Endothelial cell of hepatic sinusoid (primary cell): ENCODE measurements at regions not wholly inside any gene's neighbourhood (a gene's known extent, or its start where the extent isn't known, plus 50 kb on each side); places are given as distances from the start of the nearest gene placed in this dataset.

ENCODE experiments used
- in situ Hi-C: cut with HindIII; loops from 2 replicates; pipeline ENCODE4 v1.10.0; 2017; ENCODE audit warnings: low sequenced_read_pairs

DNA sequence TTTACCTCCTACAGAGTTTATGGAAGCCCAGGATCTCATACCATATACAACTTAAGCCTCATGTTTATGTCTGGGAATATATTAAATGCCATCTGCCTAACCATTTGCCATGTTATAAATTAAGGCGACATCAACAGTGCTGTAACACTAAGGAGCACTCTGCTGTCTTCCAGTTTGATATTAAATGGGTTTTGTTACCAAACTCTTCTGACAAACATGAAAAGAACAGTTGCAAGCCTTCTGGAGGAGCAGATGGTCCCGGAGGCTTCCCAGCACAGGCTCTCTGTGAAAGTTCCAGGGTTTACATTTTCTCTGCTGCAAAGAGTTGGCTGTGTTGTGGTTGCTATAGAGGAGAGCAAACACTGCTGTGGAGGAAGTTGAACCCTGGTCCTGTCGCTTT is 545.3 kb upstream of the SALL1 start:
- in situ Hi-C loops = no loop called here

DNA sequence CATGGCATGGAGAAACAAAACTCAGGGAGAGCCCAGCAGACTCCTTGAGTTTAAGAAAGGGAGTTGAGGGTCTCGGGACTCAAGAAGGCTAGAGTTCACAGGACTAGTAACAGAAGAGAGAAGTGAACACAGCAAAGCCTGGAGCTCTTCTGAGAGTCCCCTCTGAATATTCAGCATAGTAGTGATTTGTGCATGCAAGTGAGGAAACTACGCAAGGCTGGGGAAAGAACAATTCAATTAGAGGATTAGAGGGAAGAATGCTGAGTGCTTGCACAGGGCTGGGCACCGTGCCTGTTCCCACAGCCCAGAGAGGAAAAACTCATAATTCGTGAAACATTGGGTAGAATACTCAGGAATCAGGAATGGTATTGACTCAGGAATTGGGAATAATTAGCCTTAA is 540.0 kb upstream of the SALL1 start:
- in situ Hi-C loops = no loop called here

DNA sequence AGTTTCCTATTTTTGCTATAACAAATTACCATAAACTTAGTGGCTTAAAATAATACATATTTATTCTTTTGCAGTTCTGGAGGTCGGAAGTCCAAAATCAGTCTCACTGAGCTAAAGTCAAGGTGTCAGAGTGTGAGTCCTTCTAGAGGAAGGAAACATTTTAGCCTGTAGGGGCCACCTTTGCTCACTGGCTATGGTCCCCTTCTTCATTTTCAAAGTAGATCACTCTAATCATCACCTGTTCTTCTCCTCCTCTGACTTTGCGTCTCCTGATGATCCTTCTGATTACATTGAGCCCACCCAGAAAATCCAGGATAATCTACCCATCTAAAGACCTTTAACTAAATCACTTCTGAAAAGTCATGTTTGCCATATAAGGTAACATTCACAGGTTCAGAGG is 534.4 kb upstream of the SALL1 start:
- in situ Hi-C loops = no loop called here

GRCh38 chr16:51683882-51684281 is 532.8 kb upstream of the SALL1 start:
- in situ Hi-C loops = no loop called here

DNA sequence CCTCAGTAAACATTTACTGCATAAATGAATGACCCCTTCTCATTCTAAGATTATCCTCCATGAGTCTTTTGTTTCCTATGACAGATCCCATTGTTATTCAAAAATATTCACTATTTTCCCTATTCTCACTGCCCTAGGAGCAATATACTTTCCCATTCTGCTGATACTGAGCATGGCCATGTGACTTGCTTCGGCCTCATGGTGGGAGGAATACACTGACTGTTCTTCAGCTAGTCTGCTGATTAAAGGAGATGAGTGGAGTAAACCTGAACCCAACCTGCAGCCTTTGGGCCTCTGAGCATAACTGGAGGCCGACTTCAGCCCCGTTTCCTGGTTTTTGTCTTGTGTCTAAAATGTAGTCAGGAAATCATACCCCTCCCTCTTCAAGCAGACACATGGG is 531.8 kb upstream of the SALL1 start:
- in situ Hi-C loops = no loop called here

DNA sequence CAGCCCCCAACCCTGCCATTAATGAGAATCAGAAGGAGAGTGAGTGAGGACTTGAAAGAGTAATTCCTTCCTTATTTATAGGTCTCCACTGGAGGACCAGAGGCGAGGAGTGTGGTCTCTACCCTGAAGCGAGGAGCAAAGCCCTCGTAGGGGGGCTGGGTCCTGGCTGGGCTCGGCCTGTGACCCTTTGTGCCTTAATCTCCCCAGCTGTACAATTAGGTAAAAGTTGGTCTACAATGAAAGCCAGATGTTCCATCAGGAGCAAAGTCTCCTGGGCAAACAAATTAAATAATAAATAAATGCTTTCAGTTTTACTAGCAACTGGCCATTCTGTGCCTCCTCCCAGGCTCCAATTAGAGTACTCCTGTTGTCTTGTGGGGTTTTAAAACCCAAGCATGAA is 523.5 kb upstream of the SALL1 start:
- in situ Hi-C loops = no loop called here

GRCh38 chr16:51670527-51670926 is 519.5 kb upstream of the SALL1 start:
- in situ Hi-C loops = no loop called here

DNA sequence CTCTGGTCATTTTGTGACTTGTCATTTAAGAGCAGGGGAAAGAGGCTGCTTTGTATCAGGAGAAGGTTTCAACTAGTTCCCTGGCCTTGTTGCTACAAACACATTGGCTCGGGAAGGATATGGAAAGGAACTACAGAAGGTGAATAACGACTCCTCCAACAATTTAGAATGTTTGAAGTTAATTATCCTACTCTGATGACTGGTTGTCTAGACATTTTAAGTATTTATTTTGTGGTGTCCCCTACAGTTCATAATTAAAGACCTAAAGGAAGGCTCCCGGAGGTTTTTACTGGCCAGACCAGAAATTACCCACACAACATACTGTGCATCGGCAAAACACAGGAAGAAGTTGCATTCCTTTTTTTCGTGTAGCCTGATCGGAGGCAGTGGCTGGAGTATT is 515.8 kb upstream of the SALL1 start:
- in situ Hi-C loops = no loop called here

GRCh38 chr16:51666074-51666473 is 515.0 kb upstream of the SALL1 start:
- in situ Hi-C loops = no loop called here

- in situ Hi-C loops = no loop called here
Observed at GRCh38 chr16:51665436-51665998, 514.4 kb upstream of the SALL1 start.

GRCh38 chr16:51658531-51658930 is 507.5 kb upstream of the SALL1 start:
- in situ Hi-C loops = no loop called here

DNA sequence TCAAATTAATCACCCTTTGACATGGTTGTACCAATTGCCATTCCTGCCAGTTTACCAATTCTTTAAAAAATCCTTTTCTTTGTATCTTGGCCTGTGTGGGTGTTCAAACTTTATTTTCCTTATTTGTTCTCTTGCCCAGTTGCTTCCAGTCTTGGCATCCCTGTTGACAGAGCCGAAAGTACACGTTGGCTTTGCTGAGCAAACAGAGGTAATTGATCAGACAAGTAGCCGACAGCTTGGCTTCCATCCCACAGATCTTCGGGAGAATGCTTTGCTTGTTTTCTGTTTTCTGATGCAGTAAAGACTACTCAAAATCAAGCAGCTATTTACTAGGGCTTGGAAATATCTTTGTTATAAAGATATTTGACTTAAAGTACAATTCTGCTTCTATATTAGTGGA is 506.8 kb upstream of the SALL1 start:
- in situ Hi-C loops = no loop called here

DNA sequence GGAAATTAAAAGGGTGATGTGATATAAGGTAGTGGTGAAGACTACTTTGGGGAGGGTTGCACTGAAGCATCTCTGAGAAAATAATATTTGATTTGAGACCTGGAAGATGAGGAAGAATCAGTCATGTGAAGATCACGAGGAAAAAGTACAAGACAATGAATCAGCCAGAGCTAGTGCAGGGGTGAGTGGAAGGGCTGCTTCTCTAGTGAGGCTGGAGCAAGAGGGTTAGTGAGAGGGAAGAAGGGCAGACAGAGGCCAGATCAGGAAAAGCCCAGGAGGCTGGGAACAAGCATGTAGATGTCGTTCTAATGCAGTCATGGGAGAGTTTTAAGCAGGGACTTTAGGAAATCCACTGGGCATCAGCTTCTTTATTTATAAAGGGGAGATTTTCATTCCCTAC is 504.2 kb upstream of the SALL1 start:
- in situ Hi-C loops = no loop called here

DNA sequence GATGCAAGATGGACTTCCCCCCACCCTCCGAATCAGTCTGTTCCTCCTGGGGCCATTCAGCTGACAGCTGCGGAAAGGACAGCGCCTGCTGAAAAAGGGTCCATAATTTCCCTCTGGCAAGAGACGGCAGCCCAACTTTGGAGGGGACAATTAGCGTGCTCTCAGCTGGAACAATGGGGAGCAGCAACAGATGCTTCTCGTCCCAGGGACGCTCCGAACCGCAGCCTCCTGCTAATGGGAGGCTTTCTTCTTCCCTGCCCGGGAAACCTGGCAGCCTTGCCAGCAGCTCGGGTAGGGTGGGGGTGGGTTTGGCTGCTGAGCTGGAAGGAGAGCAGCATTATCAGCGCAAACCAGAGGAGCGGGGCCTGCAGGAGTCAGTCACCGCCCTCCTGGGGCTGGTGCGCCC is 500.0 kb upstream of the SALL1 start:
- in situ Hi-C loops = no loop called here

- in situ Hi-C loops = no loop called here
Observed at GRCh38 chr16:51649631-51650030, 498.6 kb upstream of the SALL1 start.

DNA sequence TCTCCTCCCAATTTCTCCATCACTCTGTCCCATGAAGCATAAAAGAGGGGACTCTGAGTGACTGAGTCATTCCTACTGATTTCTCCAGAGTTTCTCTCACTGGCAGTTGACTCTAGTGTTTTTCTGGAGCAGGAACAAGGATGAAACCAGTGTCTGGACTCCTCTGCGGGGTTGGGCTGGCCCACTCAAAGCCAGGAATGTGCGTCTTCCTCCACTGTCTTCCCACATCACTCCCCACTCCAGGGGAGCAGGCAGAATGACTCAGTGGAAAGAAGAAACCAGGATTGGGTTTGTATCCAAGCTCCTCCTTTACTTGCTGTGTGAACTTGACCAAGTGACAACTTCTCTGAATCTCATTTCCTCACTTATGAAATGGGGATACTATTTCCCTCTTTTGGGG is 497.5 kb upstream of the SALL1 start:
- in situ Hi-C loops = no loop called here

- in situ Hi-C loops = no loop called here
Observed at GRCh38 chr16:51641191-51641765, 490.2 kb upstream of the SALL1 start.

DNA sequence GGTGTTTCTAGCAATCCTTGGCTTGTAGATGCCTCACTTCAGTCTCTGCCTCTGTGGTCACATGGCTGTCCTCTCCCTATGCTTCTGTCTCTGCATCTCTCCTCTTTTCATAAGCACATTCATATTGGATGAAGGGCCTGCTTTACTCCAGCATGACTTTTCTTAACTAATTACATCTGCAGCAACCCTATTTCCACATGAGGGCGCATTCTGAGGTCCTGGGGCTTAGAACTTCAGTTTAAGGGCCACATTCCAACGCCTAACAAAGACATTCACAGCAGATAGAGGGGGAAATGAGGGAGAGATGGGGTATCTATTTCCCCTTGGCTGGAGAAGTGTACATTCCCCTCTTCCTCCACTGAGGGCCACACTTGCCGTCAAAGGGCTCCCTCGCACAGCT is 489.1 kb upstream of the SALL1 start:
- in situ Hi-C loops = no loop called here

DNA sequence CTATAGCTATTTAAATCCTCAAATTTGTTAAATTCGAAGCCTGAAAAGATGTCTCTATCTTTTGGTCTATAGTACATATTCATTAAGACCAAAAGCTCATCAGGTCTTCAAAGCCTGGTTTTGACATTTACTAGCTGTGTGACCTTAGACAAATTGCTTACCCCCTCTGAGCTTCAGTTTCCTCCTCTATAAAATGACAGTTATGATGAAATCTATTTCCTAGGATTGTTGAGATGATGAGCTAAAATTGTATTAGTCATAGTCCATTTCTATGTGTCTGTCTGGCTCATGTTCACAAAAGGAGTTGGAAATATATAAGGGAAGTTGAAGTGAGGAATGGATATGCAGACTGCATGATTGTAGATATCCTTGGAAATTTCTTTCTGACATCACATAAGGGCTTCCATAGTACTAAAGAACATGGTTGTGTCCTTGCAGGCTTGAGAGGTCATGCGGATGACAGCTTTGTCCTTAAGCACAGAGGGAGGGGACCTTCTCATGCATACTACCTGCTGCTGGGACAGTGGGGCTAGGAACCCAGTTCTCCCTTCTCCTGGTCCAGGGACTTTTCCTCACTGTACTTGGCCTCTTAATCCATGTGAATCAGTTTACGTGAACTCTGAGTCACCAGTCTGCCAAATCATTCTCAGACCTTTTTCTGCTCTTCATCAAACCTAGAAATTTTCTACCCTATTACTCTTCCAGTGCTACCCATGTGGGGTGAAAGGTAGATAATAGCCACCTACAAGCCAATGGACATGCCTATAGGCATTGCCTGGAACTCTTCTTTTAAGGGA is 487.5 kb upstream of the SALL1 start:
- in situ Hi-C loops = no loop called here

DNA sequence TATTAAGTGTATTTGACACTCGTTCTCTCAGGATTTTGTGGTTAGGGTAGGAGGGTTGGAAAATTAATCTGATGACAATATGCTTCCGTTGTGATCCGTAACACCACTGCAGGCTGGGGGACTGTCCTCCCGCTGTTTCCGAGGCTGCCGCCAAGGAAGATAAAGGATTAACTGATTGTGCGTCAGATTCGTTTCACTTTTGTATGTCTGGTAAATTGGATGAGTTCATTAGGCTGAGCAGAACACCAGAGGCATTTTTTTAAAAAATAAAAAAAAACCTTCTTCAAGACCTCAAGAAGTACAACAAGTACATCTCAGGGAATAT is 486.7 kb upstream of the SALL1 start:
- in situ Hi-C loops = no loop called here

DNA sequence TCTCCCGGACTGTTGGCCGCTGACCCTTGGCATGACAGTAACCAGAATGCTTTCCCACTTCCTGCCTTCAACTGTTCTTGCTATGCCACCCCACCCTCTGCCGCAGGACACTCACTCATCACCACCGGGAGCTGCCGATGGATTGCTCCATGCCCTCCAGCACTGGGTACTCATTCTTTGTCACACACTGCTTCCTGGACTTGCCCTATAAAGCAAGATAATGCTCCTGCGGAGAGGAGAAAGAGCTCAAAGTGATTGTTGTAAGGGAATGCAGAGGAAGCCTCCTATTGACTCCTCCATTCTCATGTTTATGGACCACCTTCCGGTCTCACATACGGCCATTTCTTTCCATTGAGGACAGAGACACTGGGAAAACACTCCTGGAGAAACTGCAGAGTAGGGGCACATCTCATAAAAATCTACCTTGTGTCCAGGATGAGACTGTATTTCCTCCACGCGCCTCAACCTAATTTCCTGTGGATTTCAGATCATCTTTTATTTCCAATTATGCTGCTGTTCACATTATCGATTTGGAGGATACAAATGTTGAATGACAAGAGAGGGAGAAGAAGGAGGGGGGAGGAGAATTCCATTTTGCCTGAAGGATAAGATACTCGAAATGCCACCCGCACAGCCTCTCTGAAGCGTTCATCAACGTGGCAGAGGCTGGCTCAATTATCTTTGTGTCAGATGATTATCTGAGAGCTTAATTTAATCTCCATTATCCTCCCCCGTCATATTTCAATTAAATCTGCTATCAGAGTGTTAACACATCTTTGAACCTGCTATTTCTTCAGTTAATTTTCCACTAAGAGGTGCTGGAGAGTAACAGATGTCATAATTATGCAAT is 486.1 kb upstream of the SALL1 start:
- in situ Hi-C loops = no loop called here

DNA sequence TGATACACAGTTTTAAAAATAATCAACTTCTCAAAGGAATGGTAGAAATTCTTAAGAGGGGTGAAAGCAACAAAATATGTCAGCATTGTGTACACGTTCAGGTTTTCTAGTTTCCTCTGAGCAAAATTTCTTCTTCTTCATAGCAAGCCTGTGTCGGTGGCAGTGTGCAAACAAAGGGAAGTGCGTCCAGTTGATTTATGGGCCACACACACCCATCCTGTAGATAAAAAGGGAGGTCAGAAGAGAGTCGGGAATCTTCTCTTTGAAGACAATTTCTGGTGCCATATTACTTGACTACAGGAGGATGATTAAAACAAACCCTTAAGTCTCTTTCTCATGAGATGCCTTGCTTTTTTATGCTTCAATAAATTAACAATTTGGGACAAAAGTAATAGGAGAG is 484.1 kb upstream of the SALL1 start:
- in situ Hi-C loops = no loop called here
